ENCODE measurements at regions not wholly inside any gene's neighbourhood (a gene's known extent, or its start where the extent isn't known, plus 50 kb on each side); places are given as distances from the start of the nearest gene placed in this dataset.

GRCh38 chr17:79520167-79521165 lies 90.4 kb downstream of the RBFOX3 start:
- DNase-seq = no peak

DNA sequence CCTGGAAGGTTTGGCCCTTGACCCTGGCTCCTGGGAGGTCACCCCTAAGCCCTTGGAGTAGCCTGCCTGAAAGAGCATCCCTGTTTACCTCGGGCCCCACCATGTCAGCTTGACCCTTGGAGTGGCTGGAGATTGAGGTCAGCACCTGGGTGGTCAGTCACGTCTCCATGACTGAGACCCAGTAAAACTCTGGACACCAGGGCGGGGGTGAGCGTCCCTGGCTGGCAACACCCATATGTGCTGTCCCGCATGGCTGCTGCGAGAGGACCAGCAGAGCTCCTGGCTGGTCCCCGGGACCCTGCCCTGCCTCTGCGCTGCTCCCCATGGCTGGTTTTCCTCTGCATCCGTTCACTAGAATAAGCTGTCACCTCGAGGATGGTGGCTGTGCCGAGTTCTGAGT lies 91.2 kb downstream of the RBFOX3 start:
- DNase-seq = no peak

- no peak for DNase-seq
Observed at GRCh38 chr17:79518585-79519523, 92.0 kb downstream of the RBFOX3 start.

DNA sequence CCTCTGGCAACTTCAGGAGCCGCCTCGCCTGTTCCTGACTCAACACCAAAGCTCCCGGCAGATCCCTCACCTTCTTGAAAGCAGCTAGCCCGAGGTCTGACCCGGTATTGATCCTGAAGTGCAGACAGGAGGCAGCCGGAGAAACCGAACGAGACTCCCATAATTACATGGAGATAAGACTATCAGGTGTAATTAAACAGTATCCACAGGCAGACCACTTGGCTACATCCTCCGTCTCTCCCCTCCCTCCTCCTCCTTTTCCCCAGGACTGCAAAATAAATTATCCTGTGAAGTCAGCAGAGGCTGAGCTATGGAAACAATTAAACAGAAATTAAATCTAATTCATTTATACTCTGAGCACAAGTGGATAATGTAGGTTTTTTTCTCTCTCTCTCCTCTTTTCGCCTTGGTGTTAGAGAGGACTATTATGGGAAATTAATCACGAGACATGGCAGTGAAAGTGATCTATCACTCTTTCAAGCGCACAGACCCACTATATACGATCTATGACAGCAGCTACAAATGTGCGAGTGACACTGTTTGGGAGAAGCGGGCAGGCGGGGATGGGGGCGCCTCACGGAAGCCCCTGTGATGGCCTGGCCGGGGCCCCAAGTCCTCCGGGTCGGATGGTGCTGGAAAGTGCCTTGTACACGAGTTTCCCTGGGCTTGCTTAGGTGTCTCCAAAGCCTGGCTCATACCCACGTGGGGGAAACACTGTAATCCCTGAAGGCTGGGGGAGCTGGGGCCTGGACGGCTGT lies 92.8 kb downstream of the RBFOX3 start:
- DNase-seq = no peak

GRCh38 chr17:79515646-79516571 lies 94.9 kb downstream of the RBFOX3 start:
- no peak for DNase-seq

GRCh38 chr17:79515110-79515509 lies 95.7 kb downstream of the RBFOX3 start:
- DNase-seq = no peak

DNA sequence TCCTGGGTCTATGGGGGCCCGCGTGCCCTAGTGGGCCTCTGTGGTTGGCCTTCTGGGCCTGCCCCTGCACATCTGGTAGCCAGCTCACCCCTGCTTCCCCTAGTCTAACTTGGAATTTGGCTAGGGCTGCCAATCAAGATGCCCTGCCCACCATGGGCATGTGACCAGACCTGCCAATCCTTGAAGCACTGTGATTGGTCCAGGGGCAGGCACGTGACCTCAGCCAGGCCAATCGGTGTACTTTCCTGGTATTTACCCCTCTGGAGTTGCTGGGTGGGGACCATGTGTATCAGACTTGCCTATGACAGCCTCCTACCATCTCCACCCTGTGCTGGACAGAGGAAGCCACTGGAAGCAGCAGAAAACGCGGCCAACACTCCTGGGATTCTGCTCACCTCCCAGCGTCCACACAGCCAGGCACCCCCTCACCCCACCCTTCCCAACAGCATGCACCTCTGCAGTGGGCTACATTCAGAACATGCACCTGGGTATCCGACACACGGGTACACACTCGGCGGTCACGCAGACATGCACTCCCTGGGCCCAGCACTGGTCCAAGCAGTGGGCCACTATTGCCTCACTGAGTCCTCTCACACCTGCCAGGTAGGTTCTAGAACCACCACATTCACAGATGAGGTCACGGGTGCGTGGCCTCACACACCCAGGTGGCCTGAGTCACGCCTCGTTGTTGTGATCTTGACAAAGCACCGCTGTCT lies 96.9 kb downstream of the RBFOX3 start:
- no peak for DNase-seq

DNA sequence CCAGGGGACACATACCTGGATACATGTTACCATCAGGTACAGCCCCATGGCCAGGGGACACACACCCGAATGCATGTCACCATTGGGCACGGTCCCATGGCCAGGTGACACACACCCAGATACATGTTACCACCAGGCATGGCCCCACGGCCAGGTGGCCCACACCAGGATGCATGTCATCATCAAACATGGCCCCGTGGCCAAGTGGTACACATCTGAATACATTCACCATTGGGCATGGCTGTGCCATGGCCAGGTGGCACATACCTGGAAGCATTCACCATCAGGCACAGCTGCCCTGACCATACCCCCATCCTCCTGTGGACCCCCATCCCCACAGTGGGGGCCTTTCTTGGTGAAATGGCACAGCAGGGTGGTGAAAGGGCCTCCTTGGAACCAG lies 97.6 kb downstream of the RBFOX3 start:
- no peak for DNase-seq

- DNase-seq = no peak
Observed at GRCh38 chr17:79511471-79511870, 99.4 kb downstream of the RBFOX3 start.

- DNase-seq = no peak
Observed at GRCh38 chr17:79510071-79510470, 100.8 kb downstream of the RBFOX3 start.

- DNase-seq = no peak
Observed at GRCh38 chr17:79509490-79509889, 101.4 kb downstream of the RBFOX3 start.

DNA sequence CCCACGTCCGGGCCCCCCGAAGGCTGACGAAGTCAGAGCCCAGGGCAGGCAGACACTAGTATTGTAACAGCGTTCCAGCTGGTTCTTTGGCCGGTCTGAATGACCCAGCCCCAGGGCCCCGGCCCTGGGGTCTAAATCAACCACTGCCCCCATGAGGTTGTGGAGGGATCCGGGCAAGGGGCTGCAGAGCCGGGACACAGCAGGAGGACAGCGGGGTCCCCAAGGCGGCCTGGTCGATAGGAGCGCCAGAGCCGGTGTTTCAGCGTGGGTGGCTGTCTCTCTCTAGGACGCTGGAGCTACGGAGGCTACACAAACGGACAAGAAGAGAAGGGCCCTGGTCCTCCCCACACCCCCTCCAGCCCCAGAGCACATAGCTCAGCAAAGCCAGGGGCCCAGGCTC lies 101.8 kb downstream of the RBFOX3 start:
- DNase-seq = no peak

DNA sequence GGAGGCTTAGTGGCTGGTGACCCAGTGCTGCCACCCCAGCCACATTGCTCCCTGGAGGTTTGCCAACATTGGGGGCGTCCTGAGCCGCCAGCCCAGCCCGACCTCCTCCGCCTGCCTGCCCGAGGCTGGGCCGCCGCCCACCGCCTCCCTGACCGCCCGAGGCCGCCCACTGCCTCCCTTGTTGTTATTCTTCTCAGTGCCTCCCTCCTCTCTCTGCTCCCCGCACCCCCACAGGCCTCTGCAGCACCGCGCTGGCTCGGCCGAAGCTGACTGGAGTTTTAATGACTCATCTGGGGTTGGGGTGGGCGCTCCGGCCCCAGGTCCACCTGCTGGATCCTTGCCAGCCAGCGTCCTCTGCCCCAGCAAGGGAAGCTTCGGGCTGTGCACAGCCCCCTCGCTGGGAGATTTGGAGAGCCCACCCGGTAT lies 102.5 kb downstream of the RBFOX3 start:
- DNase-seq = no peak

GRCh38 chr17:79506955-79507354 lies 103.9 kb downstream of the RBFOX3 start:
- DNase-seq = no peak

- DNase-seq = no peak
Observed at GRCh38 chr17:79506150-79506870, 104.5 kb downstream of the RBFOX3 start.

GRCh38 chr17:79505199-79505598 lies 105.7 kb downstream of the RBFOX3 start:
- no peak for DNase-seq

DNA sequence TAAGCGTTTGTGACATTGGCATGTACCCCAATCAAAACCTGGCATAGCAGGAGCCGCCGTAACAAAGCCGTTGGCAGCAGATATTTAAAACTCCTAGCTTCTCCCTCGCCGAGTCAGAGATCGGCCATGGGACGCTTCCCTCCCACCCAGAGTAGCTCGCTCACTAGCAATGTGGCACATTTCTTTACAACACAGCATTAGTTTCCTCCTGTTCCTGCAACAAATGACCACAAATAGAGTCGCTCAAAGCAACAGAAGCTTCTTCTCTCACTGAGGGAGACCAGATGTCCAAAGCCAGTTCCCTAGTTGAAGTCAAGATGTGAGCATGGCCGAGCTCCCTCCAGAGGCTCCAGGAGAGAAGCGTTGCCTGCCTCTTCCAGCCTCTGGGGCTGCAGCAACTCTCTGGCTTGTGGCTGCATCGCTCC lies 106.7 kb downstream of the RBFOX3 start:
- DNase-seq = no peak

DNA sequence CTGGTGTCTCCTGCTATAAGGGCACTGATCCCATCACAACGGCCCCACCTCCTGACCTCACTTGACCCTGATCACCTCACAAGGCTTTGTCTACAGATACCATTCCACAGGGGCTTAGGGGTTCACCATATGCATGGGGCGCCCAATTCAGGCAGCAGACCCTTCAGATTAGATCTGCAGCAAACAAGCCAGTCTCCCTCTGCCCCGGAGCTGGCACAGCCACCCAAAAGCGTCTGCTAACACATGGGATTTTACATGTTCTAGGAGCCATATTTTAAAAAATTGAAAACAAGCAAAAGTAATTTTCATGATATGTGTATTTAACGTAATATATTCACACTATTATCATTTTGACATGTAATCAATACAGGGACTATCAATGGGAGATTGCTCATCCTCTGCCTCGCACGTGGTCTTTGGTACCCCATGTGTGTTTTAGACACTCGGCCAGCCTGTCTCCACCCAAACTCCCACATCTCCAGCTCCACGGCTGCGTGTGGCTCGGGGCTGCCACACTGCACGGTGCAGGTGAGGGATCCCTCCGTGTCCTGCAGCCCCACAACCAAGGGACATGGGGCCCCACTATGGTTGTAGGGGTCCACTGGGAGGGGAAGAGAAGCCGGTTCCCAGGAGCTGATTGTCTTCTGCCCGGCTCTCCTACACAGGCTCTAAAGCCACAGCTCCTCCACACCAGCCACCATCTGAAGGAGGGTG lies 107.6 kb downstream of the RBFOX3 start:
- DNase-seq = no peak

- DNase-seq = no peak
Observed at GRCh38 chr17:79501910-79502309, 108.9 kb downstream of the RBFOX3 start.
